Gastrocnemius medialis (tissue), 4 donors: ENCODE measurements at regions not wholly inside any gene's neighbourhood (a gene's known extent, or its start where the extent isn't known, plus 50 kb on each side); places are given as distances from the start of the nearest gene placed in this dataset.

Experiments used
- ATAC-seq, 2 donors: fragments of 150-250 bp; one replicate each; pipeline ENCODE4 v1.9.1; 2016
- DNase-seq, 2 donors: peaks; one replicate each; pipeline ENCODE4 v3.0.0-alpha.2; 2019
- H3K27ac ChIP-seq, 4 donors: fragments of 200-600 bp; sonication (generic); 1 replicate in 1 of 4; 2 replicates in 3 of 4; pipeline ENCODE4 v1.5.1; 2016 to 2018; ENCODE audit warnings: mild to moderate bottlenecking in 2 of 4, moderate library complexity in 1 of 4
- H3K27me3 ChIP-seq, 3 donors: fragments of 200-600 bp; sonication (generic) in 2 of 3; 1 replicate in 1 of 3; 2 replicates in 2 of 3; pipeline versions ENCODE4 v1.5.1 to v1.6.0; 2016 to 2019; ENCODE audit warnings: mild to moderate bottlenecking in 1 of 3, moderate library complexity in 1 of 3
- H3K36me3 ChIP-seq, 2 donors: fragments of 200-600 bp; sonication (generic) in 1 of 2; one replicate each; pipeline ENCODE4 v1.5.1; 2017 to 2018
- H3K4me1 ChIP-seq, 2 donors: fragments of 200-600 bp; sonication (generic) in 1 of 2; one replicate each; pipeline ENCODE4 v1.5.1; 2016 to 2017; ENCODE audit warnings: mild to moderate bottlenecking in 2 of 2
- H3K4me3 ChIP-seq, 4 donors: fragments of 200-600 bp; sonication (generic) in 3 of 4; 1 replicate in 1 of 4; 2 replicates in 3 of 4; pipeline ENCODE4 v1.5.1; 2016 to 2019; ENCODE audit warnings: mild to moderate bottlenecking in 2 of 4
- H3K9me3 ChIP-seq, 3 donors: fragments of 200-600 bp; sonication (generic) in 2 of 3; 1 replicate in 1 of 3; 2 replicates in 2 of 3; pipeline ENCODE4 v1.5.1; 2016 to 2019
- CTCF ChIP-seq, 5 experiments: fragments of 450-650 bp in 3 of 5; fragments of 200-600 bp in 2 of 5; sonication (generic) in 2 of 5; IDR thresholded peaks in 4 of 5; conservative IDR thresholded peaks in 1 of 5; 1 replicate in 4 of 5; 2 replicates in 1 of 5; pipeline ENCODE4 v1.5.1; 2016 to 2019; ENCODE audit warnings: antibody characterized with exemption in 5 of 5, mild to moderate bottlenecking in 3 of 5, moderate library complexity in 3 of 5
- POLR2A ChIP-seq, 2 donors: fragments of 450-650 bp; IDR thresholded peaks; one replicate each; pipeline ENCODE4 v1.6.1; 2017; ENCODE audit warnings: antibody characterized with exemption in 2 of 2, mild to moderate bottlenecking in 2 of 2, moderate library complexity in 2 of 2
- in situ Hi-C, 4 donors: fragments of 200-750 bp; cut with MboI; loops; one replicate each; pipeline versions ENCODE4 v1.15.0 to v1.8.0; 2017; ENCODE audit warnings: low sequenced_read_pairs in 4 of 4
- intact Hi-C: fragments of 100-400 bp; cut with DNase I; formaldehyde crosslinking; loops from one replicate; pipeline ENCODE4 v1.15.1; 2023; ENCODE audit warnings: low total_unique reads

- intact Hi-C loops, result no loop called here
- H3K9me3 ChIP-seq, result no peaks in the 10 kb centered on the region
- DNase-seq (no peak), ATAC-seq (no peak)
- no peak overlapping the region for H3K4me3 ChIP-seq
- H3K27me3 ChIP-seq, result no peaks in the 10 kb centered on the region
- no peaks in the 10 kb centered on the region for H3K4me1 ChIP-seq
- in situ Hi-C loops, result no loop called here
- no peaks in the 10 kb centered on the region for H3K36me3 ChIP-seq
- no peak overlapping the region for H3K27ac ChIP-seq
- TF ChIP-seq CTCF (IDR thresholded peaks at IDR 0.05 in 4 of 5, conservative IDR thresholded peaks at IDR 0.05 in 1 of 5) (no peak), POLR2A (IDR thresholded peaks at IDR 0.05) (no peak)
These were observed 63.8 kb downstream of the GJD2 start for GRCh38 chr15:34691034-34691433.

GRCh38 chr15:34688699-34689098 lies 66.1 kb downstream of the GJD2 start:
- no peak for ATAC-seq
- no peaks in the 10 kb centered on the region for H3K27me3 ChIP-seq
- H3K4me3 ChIP-seq, result no peak overlapping the region
- DNase-seq, result no peak
- intact Hi-C loops, result no loop called here
- in situ Hi-C loops, result no loop called here
- no peaks in the 10 kb centered on the region for H3K9me3 ChIP-seq
- TF ChIP-seq CTCF (IDR thresholded peaks at IDR 0.05 in 4 of 5, conservative IDR thresholded peaks at IDR 0.05 in 1 of 5) (no peak), POLR2A (IDR thresholded peaks at IDR 0.05) (no peak)
- H3K4me1 ChIP-seq, result no peaks in the 10 kb centered on the region
- no peaks in the 10 kb centered on the region for H3K36me3 ChIP-seq
- H3K27ac ChIP-seq, result no peak overlapping the region

- Histone ChIP-seq H3K9me3 (no peaks in the 10 kb centered on the region), H3K27me3 (no peaks in the 10 kb centered on the region), H3K36me3 (no peaks in the 10 kb centered on the region), H3K27ac (no peak overlapping the region), H3K4me1 (no peaks in the 10 kb centered on the region), H3K4me3 (no peak overlapping the region)
- no peak for DNase-seq
- in situ Hi-C loops, result no loop called here
- intact Hi-C loops, result no loop called here
- TF ChIP-seq CTCF (IDR thresholded peaks at IDR 0.05 in 4 of 5, conservative IDR thresholded peaks at IDR 0.05 in 1 of 5), result no peak
- no peak for TF ChIP-seq POLR2A (IDR thresholded peaks at IDR 0.05)
- ATAC-seq, result no peak
These were observed 70.4 kb downstream of the GJD2 start for GRCh38 chr15:34684351-34684750.

GRCh38 chr15:34682674-34683073 lies 72.1 kb downstream of the GJD2 start:
- TF ChIP-seq POLR2A (IDR thresholded peaks at IDR 0.05) (no peak), CTCF (IDR thresholded peaks at IDR 0.05 in 4 of 5, conservative IDR thresholded peaks at IDR 0.05 in 1 of 5) (no peak)
- DNase-seq, result no peak
- Histone ChIP-seq H3K36me3 (no peaks in the 10 kb centered on the region), H3K4me1 (no peaks in the 10 kb centered on the region), H3K4me3 (no peak overlapping the region), H3K27me3 (no peaks in the 10 kb centered on the region), H3K27ac (no peak overlapping the region), H3K9me3 (no peaks in the 10 kb centered on the region)
- ATAC-seq, result no peak
- in situ Hi-C loops, result no loop called here
- intact Hi-C loops, result no loop called here

- ATAC-seq, result no peak
- no peak for TF ChIP-seq POLR2A (IDR thresholded peaks at IDR 0.05)
- no peak for TF ChIP-seq CTCF (IDR thresholded peaks at IDR 0.05 in 4 of 5, conservative IDR thresholded peaks at IDR 0.05 in 1 of 5)
- H3K27ac ChIP-seq, result no peak overlapping the region
- DNase-seq, result no peak
- in situ Hi-C loops, result no loop called here
- H3K4me3 ChIP-seq, result no peak overlapping the region
- no peaks in the 10 kb centered on the region for H3K36me3 ChIP-seq
- H3K4me1 ChIP-seq, result no peaks in the 10 kb centered on the region
- H3K9me3 ChIP-seq, result no peaks in the 10 kb centered on the region
- intact Hi-C loops, result no loop called here
- H3K27me3 ChIP-seq, result no peaks in the 10 kb centered on the region
These were observed 75.5 kb downstream of the GJD2 start for GRCh38 chr15:34679291-34679690.
